Fibroblast of villous mesenchyme (primary cell): ENCODE measurements at regions not wholly inside any gene's neighbourhood (a gene's known extent, or its start where the extent isn't known, plus 50 kb on each side); places are given as distances from the start of the nearest gene placed in this dataset.
"Not testable (repeated sequence)": the region's sequence is repeated elsewhere in the genome, so short reads cannot be mapped to it uniquely, and the experiment has no call there.

Experiments used
- DNase-seq: peaks from one replicate; pipeline ENCODE4 v3.0.0-alpha.2; 2010; ENCODE audit warnings: low read depth
- H3K4me3 ChIP-seq: 2 replicates; pipeline ENCODE4 v1.5.1; 2011; ENCODE audit warnings: low read depth, mild to moderate bottlenecking, low read length
- TF ChIP-seq, protein P1 (sequence below): IDR thresholded peaks from 2 replicates; pipeline ENCODE4 v1.5.1; 2012; ENCODE audit warnings: low read depth, mild to moderate bottlenecking, low read length; ENCODE audit not compliant: insufficient read depth

DNA sequence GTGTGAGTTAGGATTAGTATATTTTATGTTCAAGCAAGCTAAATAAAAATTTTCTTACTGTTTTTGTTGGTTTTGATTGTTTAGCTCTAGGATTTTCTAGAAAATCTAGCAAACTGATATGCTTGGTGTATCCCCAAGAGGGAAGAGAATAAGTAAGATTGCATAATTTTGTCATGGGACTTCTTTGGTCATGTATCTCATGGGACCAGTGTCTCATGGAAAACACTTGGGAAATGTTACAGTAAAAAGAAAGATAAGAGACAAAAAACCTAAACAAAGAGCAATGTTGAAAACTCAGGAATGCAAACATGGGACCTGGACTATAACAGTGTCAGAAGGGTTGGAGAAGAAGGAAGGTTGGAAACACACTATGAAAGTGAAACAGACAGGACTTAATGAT is 119.4 kb downstream of the TLR4 start:
- DNase-seq, result peak; percentile 63

DNA sequence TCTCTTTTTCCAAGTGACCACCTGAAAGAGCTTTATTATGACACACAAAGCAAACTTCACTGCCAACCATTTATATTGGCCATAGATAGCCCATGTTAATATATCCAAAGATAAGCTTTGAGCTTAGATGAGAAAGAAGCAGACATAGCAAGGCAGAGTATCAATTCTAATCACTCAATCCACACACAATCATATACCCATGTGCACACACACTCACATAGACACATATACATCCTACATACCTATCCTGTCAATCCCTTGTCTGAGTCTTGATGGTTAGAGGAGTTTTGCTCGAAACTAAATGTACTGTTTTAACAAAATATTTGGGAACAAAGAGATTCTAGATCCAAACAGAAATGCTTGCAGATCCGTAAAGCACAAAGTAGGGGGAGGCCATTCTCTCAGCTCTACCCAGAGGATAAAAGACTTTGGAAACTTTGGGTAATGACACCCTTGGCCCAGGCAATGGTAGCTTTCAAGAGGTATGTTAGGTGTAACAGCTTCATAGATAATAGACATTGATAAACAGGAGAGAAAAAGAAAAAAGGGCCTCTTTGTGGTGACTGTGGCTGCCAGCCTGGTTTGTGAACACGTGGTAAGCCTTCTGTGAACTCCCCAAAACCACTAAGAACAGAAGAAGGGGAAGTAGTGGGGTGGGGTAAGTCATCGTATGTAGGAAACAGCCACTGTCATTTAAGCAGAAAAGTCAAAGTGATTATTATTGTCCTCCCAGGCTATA is 121.6 kb downstream of the TLR4 start:
- no peak for DNase-seq
- no peak overlapping the region for H3K4me3 ChIP-seq

More for the DNA sequence above, 119.4 kb downstream of the TLR4 start:
- TF ChIP-seq, protein P1, sequence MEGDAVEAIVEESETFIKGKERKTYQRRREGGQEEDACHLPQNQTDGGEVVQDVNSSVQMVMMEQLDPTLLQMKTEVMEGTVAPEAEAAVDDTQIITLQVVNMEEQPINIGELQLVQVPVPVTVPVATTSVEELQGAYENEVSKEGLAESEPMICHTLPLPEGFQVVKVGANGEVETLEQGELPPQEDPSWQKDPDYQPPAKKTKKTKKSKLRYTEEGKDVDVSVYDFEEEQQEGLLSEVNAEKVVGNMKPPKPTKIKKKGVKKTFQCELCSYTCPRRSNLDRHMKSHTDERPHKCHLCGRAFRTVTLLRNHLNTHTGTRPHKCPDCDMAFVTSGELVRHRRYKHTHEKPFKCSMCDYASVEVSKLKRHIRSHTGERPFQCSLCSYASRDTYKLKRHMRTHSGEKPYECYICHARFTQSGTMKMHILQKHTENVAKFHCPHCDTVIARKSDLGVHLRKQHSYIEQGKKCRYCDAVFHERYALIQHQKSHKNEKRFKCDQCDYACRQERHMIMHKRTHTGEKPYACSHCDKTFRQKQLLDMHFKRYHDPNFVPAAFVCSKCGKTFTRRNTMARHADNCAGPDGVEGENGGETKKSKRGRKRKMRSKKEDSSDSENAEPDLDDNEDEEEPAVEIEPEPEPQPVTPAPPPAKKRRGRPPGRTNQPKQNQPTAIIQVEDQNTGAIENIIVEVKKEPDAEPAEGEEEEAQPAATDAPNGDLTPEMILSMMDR, result no peak
- H3K4me3 ChIP-seq, result no peak overlapping the region

DNA sequence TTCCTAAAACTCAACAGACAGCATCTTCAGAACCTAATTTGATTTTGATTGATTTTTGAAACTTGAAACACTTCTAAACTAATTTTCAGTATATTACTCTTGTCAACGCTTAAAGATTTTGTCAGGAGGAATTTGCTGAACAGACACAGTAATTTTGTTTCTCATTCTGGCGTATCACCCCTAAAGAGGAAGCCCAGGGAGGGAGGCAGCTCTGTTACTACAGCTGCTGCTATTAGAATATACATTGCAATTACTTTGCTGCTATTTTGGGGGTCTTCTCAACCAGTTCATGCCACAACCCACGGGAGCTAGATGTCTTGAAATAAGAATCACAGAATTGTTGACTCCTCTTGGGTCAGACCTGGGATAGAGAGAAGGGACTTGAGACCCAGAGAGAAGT is 122.6 kb downstream of the TLR4 start:
- H3K4me3 ChIP-seq, result no peak overlapping the region
- DNase-seq, result no peak
- TF ChIP-seq, protein P1, result no peak

More for the DNA sequence above, 121.6 kb downstream of the TLR4 start:
- TF ChIP-seq, protein P1, result no peak

DNA sequence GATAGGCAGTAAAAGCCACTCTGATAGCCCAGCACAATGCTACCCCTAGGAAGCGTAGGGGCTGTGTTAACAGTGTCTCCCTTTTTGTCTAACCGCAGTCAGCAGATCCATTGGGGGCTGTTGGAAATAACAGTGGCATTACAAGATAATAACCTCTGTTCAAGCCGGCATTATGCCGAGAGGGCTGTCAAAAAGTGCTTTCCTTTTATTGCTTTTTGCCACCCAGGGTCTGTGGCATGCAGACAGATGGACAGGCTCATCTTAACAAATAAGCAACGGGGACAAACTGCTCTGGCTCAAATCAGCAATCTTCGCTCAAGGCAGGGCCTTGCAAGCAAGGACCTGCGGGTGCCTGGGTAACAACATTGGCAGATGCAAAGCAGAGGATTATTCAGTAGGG is 123.3 kb downstream of the TLR4 start:
- no peak for DNase-seq
- no peak overlapping the region for H3K4me3 ChIP-seq
- TF ChIP-seq, protein P1, result no peak

DNA sequence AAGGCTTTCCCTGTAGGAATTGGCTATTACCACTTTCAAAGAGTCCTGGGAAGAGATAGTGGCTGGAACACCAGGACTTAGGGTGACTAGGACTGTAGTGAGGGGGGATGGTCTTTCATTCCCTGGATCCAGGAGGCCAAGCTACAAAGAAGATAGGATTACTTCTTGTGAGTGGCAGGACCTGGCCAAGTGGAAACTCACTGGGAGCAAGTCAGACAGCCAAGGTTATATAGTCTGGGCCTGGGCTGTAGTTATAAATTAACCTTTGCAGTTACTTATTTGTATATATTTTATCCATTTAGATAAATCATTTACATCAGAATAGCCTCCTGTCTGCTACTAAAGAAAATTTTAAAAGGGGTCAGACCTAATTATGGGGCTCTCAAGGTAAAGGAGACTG is 124.3 kb downstream of the TLR4 start:
- DNase-seq, result no peak
- TF ChIP-seq, protein P1, result no peak
- no peak overlapping the region for H3K4me3 ChIP-seq

DNA sequence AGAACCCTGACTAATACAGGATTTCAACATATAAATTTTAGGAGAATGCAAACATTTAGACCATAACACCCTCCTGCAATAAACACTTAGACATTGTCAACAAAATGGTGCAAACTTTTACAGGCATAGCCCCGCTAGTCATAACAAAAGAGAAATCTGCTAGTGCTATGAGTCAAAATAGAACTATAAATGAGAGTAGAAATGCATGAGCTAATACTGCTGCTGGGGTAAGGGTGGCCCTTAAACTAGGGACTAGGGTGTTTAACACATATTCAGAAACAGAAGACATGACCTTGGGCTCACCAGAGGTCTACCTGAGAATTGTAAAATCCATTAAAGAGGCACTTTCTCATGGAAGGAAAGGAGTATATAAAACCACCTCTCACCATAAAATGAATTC is 131.6 kb downstream of the TLR4 start:
- TF ChIP-seq, protein P1, result no peak
- DNase-seq, result peak; percentile 11
- no peak overlapping the region for H3K4me3 ChIP-seq

DNA sequence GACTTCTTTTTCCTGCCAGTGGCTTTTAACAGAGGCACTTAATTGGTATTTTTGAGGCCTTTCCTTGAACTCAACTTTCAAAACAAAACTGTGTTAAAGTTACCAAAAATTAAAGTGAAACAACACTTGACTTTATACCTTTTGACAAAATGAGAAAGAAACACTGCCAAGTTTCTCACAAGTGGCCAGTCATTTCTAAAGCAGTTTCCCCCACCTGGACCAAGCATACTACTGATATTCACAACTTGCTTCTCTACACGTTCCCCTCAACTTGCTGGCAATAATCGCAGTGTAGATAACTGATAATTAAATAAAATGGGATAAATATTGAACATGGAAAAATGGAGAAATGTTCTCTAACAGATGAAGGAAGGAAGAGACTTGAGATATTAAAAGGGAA is 135.7 kb downstream of the TLR4 start:
- H3K4me3 ChIP-seq, result no peak overlapping the region
- TF ChIP-seq, protein P1, result no peak

DNA sequence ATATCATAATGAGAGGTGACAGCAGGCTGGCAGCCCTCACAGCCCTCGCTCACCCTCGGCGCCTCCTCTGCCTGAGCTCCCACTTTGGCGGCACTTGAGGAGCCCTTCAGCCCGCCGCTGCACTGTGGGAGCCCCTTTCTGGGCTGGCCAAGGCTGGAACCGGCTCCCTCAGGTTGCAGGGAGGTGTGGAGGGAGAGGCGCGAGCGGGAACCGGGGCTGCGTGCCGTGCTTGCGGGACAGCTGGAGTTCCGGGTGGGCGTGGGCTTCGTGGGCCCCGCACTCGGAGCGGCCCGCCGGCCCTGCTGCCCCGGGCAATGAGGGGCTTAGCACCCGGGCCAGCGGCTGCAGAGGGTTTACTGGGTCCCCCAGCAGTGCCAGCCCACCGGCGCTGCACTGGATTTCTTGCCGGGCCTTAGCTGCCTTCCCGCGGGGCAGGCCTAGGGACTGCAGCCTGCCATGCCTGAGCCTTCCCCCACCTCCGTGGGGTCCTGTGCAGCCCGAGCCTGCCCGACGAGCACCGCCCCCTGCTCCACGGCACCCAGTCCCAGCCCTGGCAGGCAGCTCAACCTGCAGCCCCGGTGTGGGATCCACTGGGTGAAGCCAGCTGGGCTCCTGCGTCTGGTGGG is 147.7 kb downstream of the TLR4 start:
- not testable (repeated sequence) for DNase-seq, H3K4me3 ChIP-seq

More for the DNA sequence above, 135.7 kb downstream of the TLR4 start:
- no peak for DNase-seq
